ENCODE measurements at regions not wholly inside any gene's neighbourhood (a gene's known extent, or its start where the extent isn't known, plus 50 kb on each side); places are given as distances from the start of the nearest gene placed in this dataset.

- no peak overlapping the region for H2BK5ac ChIP-seq (ENCODE audit: low read depth, low read length, poor library complexity)
- H3K9ac ChIP-seq (ENCODE audit: low read length): no peak overlapping the region
- H3K4ac ChIP-seq (ENCODE audit: low read depth, low read length): no peak overlapping the region
- H4K12ac ChIP-seq (ENCODE audit: low read depth, low read length): no peak overlapping the region
- H3K23ac ChIP-seq (ENCODE audit: low read length): no peak overlapping the region
- H2BK12ac ChIP-seq (ENCODE audit: low read length): no peak overlapping the region
- no peak overlapping the region for H3K27ac ChIP-seq (ENCODE audit: low read depth, low read length)
- no peak overlapping the region for H3K4me2 ChIP-seq (ENCODE audit: low read length)
- no peak overlapping the region for H4K91ac ChIP-seq (ENCODE audit: low read depth, low read length)
- no peaks in the 10 kb centered on the region for H3K79me2 ChIP-seq (ENCODE audit: control insufficient read depth, insufficient read depth, low read length, poor library complexity)
- no peak overlapping the region for H3K4me3 ChIP-seq (ENCODE audit: low read depth, low read length)
- no peak overlapping the region for H4K8ac ChIP-seq (ENCODE audit: low read depth, low read length)
- H3K36me3 ChIP-seq (ENCODE audit: control insufficient read depth in 1 of 2, insufficient read depth in 2 of 2, low read length in 2 of 2): no peaks in the 10 kb centered on the region
- H3K79me1 ChIP-seq (ENCODE audit: low read length): no peaks in the 10 kb centered on the region
- H3K18ac ChIP-seq (ENCODE audit: low read length): no peak overlapping the region
- no CpG with 5 or more reads among the region's 2 CpGs for WGBS (ENCODE audit: extremely low coverage, insufficient coverage, insufficient read length)
- no peak overlapping the region for H2AFZ ChIP-seq (ENCODE audit: insufficient read depth, low read length, poor library complexity)
- no peak overlapping the region for H2AK5ac ChIP-seq (ENCODE audit: low read length)
- no peaks in the 10 kb centered on the region for H3K9me3 ChIP-seq (ENCODE audit: insufficient read depth, low read depth, low read length)
- H2BK120ac ChIP-seq (ENCODE audit: insufficient read depth, low read length, poor library complexity): no peak overlapping the region
- H3K4me1 ChIP-seq (ENCODE audit: control insufficient read depth in 1 of 2, insufficient read depth in 2 of 2, low read length in 2 of 2): no peaks in the 10 kb centered on the region
- H3K27me3 ChIP-seq (ENCODE audit: insufficient read depth, low read length): no peaks in the 10 kb centered on the region
- no peak for DNase-seq
- no peak overlapping the region for H3K14ac ChIP-seq (ENCODE audit: low read length)
These were observed 167.3 kb upstream of the KCTD3 start for GRCh38 chr1:215399787-215400186.

GRCh38 chr1:215400741-215401140, 166.4 kb upstream of the KCTD3 start:
- H3K18ac ChIP-seq (ENCODE audit: low read length): no peak overlapping the region
- H3K4ac ChIP-seq (ENCODE audit: low read depth, low read length): no peak overlapping the region
- no peak overlapping the region for H2AFZ ChIP-seq (ENCODE audit: insufficient read depth, low read length, poor library complexity)
- no CpG with 5 or more reads among the region's 1 CpG for WGBS (ENCODE audit: extremely low coverage, insufficient coverage, insufficient read length)
- no peak overlapping the region for H3K23ac ChIP-seq (ENCODE audit: low read length)
- no peaks in the 10 kb centered on the region for H3K27me3 ChIP-seq (ENCODE audit: insufficient read depth, low read length)
- H3K36me3 ChIP-seq (ENCODE audit: control insufficient read depth in 1 of 2, insufficient read depth in 2 of 2, low read length in 2 of 2): no peaks in the 10 kb centered on the region
- H3K79me2 ChIP-seq (ENCODE audit: control insufficient read depth, insufficient read depth, low read length, poor library complexity): no peaks in the 10 kb centered on the region
- no peak overlapping the region for H3K27ac ChIP-seq (ENCODE audit: low read depth, low read length)
- H2AK5ac ChIP-seq (ENCODE audit: low read length): no peak overlapping the region
- H3K14ac ChIP-seq (ENCODE audit: low read length): no peak overlapping the region
- no peaks in the 10 kb centered on the region for H3K79me1 ChIP-seq (ENCODE audit: low read length)
- no peak overlapping the region for H4K91ac ChIP-seq (ENCODE audit: low read depth, low read length)
- H2BK5ac ChIP-seq (ENCODE audit: low read depth, low read length, poor library complexity): no peak overlapping the region
- H4K8ac ChIP-seq (ENCODE audit: low read depth, low read length): no peak overlapping the region
- H3K9ac ChIP-seq (ENCODE audit: low read length): no peak overlapping the region
- no peaks in the 10 kb centered on the region for H3K4me1 ChIP-seq (ENCODE audit: control insufficient read depth in 1 of 2, insufficient read depth in 2 of 2, low read length in 2 of 2)
- DNase-seq: no peak
- no peak overlapping the region for H2BK120ac ChIP-seq (ENCODE audit: insufficient read depth, low read length, poor library complexity)
- H3K4me2 ChIP-seq (ENCODE audit: low read length): no peak overlapping the region
- no peak overlapping the region for H2BK12ac ChIP-seq (ENCODE audit: low read length)
- H3K9me3 ChIP-seq (ENCODE audit: insufficient read depth, low read depth, low read length): no peaks in the 10 kb centered on the region
- no peak overlapping the region for H4K12ac ChIP-seq (ENCODE audit: low read depth, low read length)
- no peak overlapping the region for H3K4me3 ChIP-seq (ENCODE audit: low read depth, low read length)

GRCh38 chr1:215402147-215402546, 165.0 kb upstream of the KCTD3 start:
- Histone ChIP-seq H3K27ac (ENCODE audit: low read depth, low read length) (no peak overlapping the region), H3K4me3 (ENCODE audit: low read depth, low read length) (no peak overlapping the region), H2BK5ac (ENCODE audit: low read depth, low read length, poor library complexity) (no peak overlapping the region), H4K8ac (ENCODE audit: low read depth, low read length) (no peak overlapping the region), H2BK12ac (ENCODE audit: low read length) (no peak overlapping the region), H3K9me3 (ENCODE audit: insufficient read depth, low read depth, low read length) (no peaks in the 10 kb centered on the region), H3K18ac (ENCODE audit: low read length) (no peak overlapping the region), H4K91ac (ENCODE audit: low read depth, low read length) (no peak overlapping the region), H3K9ac (ENCODE audit: low read length) (no peak overlapping the region), H4K12ac (ENCODE audit: low read depth, low read length) (no peak overlapping the region), H3K14ac (ENCODE audit: low read length) (no peak overlapping the region), H3K4me1 (ENCODE audit: control insufficient read depth in 1 of 2, insufficient read depth in 2 of 2, low read length in 2 of 2) (no peaks in the 10 kb centered on the region), H3K4ac (ENCODE audit: low read depth, low read length) (no peak overlapping the region), H3K27me3 (ENCODE audit: insufficient read depth, low read length) (no peaks in the 10 kb centered on the region), H2AFZ (ENCODE audit: insufficient read depth, low read length, poor library complexity) (no peak overlapping the region), H3K23ac (ENCODE audit: low read length) (no peak overlapping the region), H2BK120ac (ENCODE audit: insufficient read depth, low read length, poor library complexity) (no peak overlapping the region), H3K79me1 (ENCODE audit: low read length) (no peaks in the 10 kb centered on the region), H2AK5ac (ENCODE audit: low read length) (no peak overlapping the region), H3K4me2 (ENCODE audit: low read length) (no peak overlapping the region), H3K36me3 (ENCODE audit: control insufficient read depth in 1 of 2, insufficient read depth in 2 of 2, low read length in 2 of 2) (no peaks in the 10 kb centered on the region), H3K79me2 (ENCODE audit: control insufficient read depth, insufficient read depth, low read length, poor library complexity) (no peaks in the 10 kb centered on the region)
- no CpG with 5 or more reads among the region's 5 CpGs for WGBS (ENCODE audit: extremely low coverage, insufficient coverage, insufficient read length)
- DNase-seq: no peak

- H3K4me3 ChIP-seq (ENCODE audit: low read depth, low read length): no peak overlapping the region
- no peak overlapping the region for H3K18ac ChIP-seq (ENCODE audit: low read length)
- H3K4me2 ChIP-seq (ENCODE audit: low read length): no peak overlapping the region
- no peak overlapping the region for H3K27ac ChIP-seq (ENCODE audit: low read depth, low read length)
- H3K14ac ChIP-seq (ENCODE audit: low read length): no peak overlapping the region
- no peak overlapping the region for H2BK120ac ChIP-seq (ENCODE audit: insufficient read depth, low read length, poor library complexity)
- no peak for DNase-seq
- H3K9me3 ChIP-seq (ENCODE audit: insufficient read depth, low read depth, low read length): no peaks in the 10 kb centered on the region
- H3K27me3 ChIP-seq (ENCODE audit: insufficient read depth, low read length): no peaks in the 10 kb centered on the region
- H2BK5ac ChIP-seq (ENCODE audit: low read depth, low read length, poor library complexity): no peak overlapping the region
- H4K12ac ChIP-seq (ENCODE audit: low read depth, low read length): no peak overlapping the region
- H3K4ac ChIP-seq (ENCODE audit: low read depth, low read length): no peak overlapping the region
- no peak overlapping the region for H3K9ac ChIP-seq (ENCODE audit: low read length)
- H3K79me2 ChIP-seq (ENCODE audit: control insufficient read depth, insufficient read depth, low read length, poor library complexity): no peaks in the 10 kb centered on the region
- no peaks in the 10 kb centered on the region for H3K79me1 ChIP-seq (ENCODE audit: low read length)
- no peaks in the 10 kb centered on the region for H3K4me1 ChIP-seq (ENCODE audit: control insufficient read depth in 1 of 2, insufficient read depth in 2 of 2, low read length in 2 of 2)
- no peak overlapping the region for H4K91ac ChIP-seq (ENCODE audit: low read depth, low read length)
- no peak overlapping the region for H2AFZ ChIP-seq (ENCODE audit: insufficient read depth, low read length, poor library complexity)
- no peak overlapping the region for H4K8ac ChIP-seq (ENCODE audit: low read depth, low read length)
- H2BK12ac ChIP-seq (ENCODE audit: low read length): no peak overlapping the region
- no peak overlapping the region for H2AK5ac ChIP-seq (ENCODE audit: low read length)
- H3K36me3 ChIP-seq (ENCODE audit: control insufficient read depth in 1 of 2, insufficient read depth in 2 of 2, low read length in 2 of 2): no peaks in the 10 kb centered on the region
- no CpG with 5 or more reads among the region's 1 CpG for WGBS (ENCODE audit: extremely low coverage, insufficient coverage, insufficient read length)
- no peak overlapping the region for H3K23ac ChIP-seq (ENCODE audit: low read length)
These were observed 161.9 kb upstream of the KCTD3 start for GRCh38 chr1:215405211-215405610.
